ENCODE measurements at regions not wholly inside any gene's neighbourhood (a gene's known extent, or its start where the extent isn't known, plus 50 kb on each side); places are given as distances from the start of the nearest gene placed in this dataset.

DNA sequence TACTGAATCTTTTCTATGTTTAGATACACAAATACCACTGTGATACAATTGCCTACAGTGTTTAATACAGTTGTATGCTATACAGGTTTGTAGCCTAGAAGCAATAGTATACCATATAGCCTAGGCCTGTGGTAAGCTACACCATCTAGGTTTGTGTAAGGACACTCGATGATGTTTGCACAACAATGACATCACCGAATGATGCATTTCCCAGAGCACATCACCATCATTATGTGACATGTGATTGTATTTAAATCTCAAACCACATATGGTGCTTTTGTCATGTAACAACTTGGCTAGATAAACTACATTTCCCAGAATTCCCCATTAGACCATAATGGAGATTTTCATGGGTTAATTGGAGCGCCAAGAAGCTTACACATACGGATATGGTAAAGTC, 128.4 kb upstream of the CPNE8 start:
- H4K20me1 ChIP-seq (replicated peaks in 1 of 2; ENCODE audit: control insufficient read depth in 1 of 2, insufficient read depth in 2 of 2, low read length in 2 of 2): no peaks in the 10 kb centered on the region
- H3K27ac ChIP-seq (ENCODE audit: low read depth, low read length): no peak overlapping the region
- CTCF ChIA-PET (ENCODE audit: partially characterized antibody): no interaction called here
- no peaks in the 10 kb centered on the region for H3K23me2 ChIP-seq (ENCODE audit: low read depth, low read length)
- no peak overlapping the region for H3K4ac ChIP-seq (replicated peaks; ENCODE audit: insufficient read length, low read depth, low read length)
- FAIRE-seq: no peak
- no peak overlapping the region for H3K56ac ChIP-seq (replicated peaks; ENCODE audit: insufficient read length, low read depth, low read length)
- no peak overlapping the region for H3K14ac ChIP-seq (ENCODE audit: insufficient read length)
- no peaks in the 10 kb centered on the region for H3K79me1 ChIP-seq (ENCODE audit: low read depth, low read length)
- no peak overlapping the region for H4K5ac ChIP-seq (ENCODE audit: insufficient read length, low read depth, low read length)
- no peak overlapping the region for H3K23ac ChIP-seq (ENCODE audit: insufficient read length)
- no peak overlapping the region for H2AFZ ChIP-seq (ENCODE audit: low read length)
- no peaks in the 10 kb centered on the region for H3K9me3 ChIP-seq (ENCODE audit: insufficient read depth in 2 of 2, low read depth in 1 of 2, low read length in 1 of 2)
- H2BK15ac ChIP-seq (ENCODE audit: low read length): no peak overlapping the region
- no peak overlapping the region for H3K18ac ChIP-seq (ENCODE audit: extremely low read depth, low read length)
- no peak overlapping the region for H4K91ac ChIP-seq (replicated peaks; ENCODE audit: insufficient read length, low read length)
- no peak overlapping the region for H3K4me3 ChIP-seq (ENCODE audit: extremely low read depth in 1 of 4, insufficient read depth in 2 of 4, low read depth in 3 of 4, low read length in 4 of 4)
- no peaks in the 10 kb centered on the region for H3K4me1 ChIP-seq (replicated peaks in 1 of 4; ENCODE audit: control insufficient read depth in 3 of 4, insufficient read depth in 4 of 4, low read length in 3 of 4)
- no peaks in the 10 kb centered on the region for H3K27me3 ChIP-seq (replicated peaks in 1 of 4; ENCODE audit: control insufficient read depth in 3 of 4, extremely low read depth in 1 of 4, insufficient read depth in 3 of 4, low read length in 3 of 4)
- no peaks in the 10 kb centered on the region for H3K79me2 ChIP-seq (ENCODE audit: control insufficient read depth in 1 of 2, insufficient read depth in 2 of 2, low read length in 2 of 2)
- H2BK12ac ChIP-seq (ENCODE audit: low read depth, low read length): no peak overlapping the region
- no peak for DNase-seq (ENCODE audit: low read depth in 1 of 2, low spot score in 2 of 2)
- no peak overlapping the region for H3K4me2 ChIP-seq (ENCODE audit: insufficient read depth in 1 of 2, low read depth in 2 of 2, low read length in 2 of 2)
- H4K8ac ChIP-seq (ENCODE audit: extremely low read depth, insufficient read depth, low read length): no peak overlapping the region
- POLR2A ChIA-PET (ENCODE audit: partially characterized antibody): no interaction called here
- TF ChIP-seq SIN3A (conservative IDR thresholded peaks at IDR 0.05 in 1 of 2, IDR thresholded peaks at IDR 0.05 in 1 of 2; ENCODE audit: low read depth in 1 of 2, low read length in 2 of 2): no peak
- TF ChIP-seq, protein P1, sequence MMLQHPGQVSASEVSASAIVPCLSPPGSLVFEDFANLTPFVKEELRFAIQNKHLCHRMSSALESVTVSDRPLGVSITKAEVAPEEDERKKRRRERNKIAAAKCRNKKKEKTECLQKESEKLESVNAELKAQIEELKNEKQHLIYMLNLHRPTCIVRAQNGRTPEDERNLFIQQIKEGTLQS (IDR thresholded peaks at IDR 0.05; ENCODE audit: insufficient read depth, low read depth, low read length): no peak
- TF ChIP-seq SIX5 (IDR thresholded peaks at IDR 0.05; ENCODE audit: low read depth, low read length): peak; percentile 39
- 92% methylated on average over 4 of the region's 4 CpGs; no CpG with 5 or more reads in 1 of the 2 experiments for WGBS, 2 experiments (ENCODE audit: extremely low coverage in 1 of 2, insufficient coverage in 1 of 2, insufficient read length in 1 of 2, insufficient replicate concordance in 2 of 2, low coverage in 1 of 2, low lambda C conversion rate in 2 of 2, missing lambda C conversion rate in 1 of 2)
- no peak overlapping the region for H2BK20ac ChIP-seq (ENCODE audit: low read length)
- no peak overlapping the region for H2AK5ac ChIP-seq (ENCODE audit: low read depth, low read length)
- H3K9ac ChIP-seq (replicated peaks in 1 of 4; ENCODE audit: extremely low read depth in 1 of 4, low read depth in 3 of 4, low read length in 3 of 4): no peak overlapping the region
- no peak overlapping the region for H2BK5ac ChIP-seq (ENCODE audit: low read depth, low read length)
- no peak overlapping the region for H2BK120ac ChIP-seq (replicated peaks; ENCODE audit: low read depth, low read length)
- H3K36me3 ChIP-seq (ENCODE audit: control insufficient read depth in 2 of 4, insufficient read depth in 4 of 4, low read length in 3 of 4): no peaks in the 10 kb centered on the region
